ENCODE measurements at regions not wholly inside any gene's neighbourhood (a gene's known extent, or its start where the extent isn't known, plus 50 kb on each side); places are given as distances from the start of the nearest gene placed in this dataset.

DNA sequence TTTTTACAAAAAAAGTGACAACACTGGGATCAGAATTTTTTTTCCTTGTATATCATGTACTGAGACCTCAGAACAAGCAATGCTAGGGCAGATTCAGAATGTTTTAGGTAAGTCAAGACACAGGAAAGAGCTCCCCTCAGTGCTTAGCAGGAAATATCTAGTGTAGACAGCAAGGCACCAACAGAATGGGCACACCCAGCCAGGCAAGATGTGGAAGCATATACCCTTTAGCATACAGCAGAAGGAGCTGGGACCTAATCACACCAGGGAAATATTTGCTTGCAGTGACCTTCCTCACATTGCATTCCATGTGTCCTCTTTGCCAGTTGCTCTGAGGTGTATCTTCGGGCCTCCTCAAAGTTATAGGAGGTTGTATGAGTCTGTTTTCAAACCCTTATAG lies 497.6 kb upstream of the LRRN3 start:
- TF ChIP-seq, protein P1, sequence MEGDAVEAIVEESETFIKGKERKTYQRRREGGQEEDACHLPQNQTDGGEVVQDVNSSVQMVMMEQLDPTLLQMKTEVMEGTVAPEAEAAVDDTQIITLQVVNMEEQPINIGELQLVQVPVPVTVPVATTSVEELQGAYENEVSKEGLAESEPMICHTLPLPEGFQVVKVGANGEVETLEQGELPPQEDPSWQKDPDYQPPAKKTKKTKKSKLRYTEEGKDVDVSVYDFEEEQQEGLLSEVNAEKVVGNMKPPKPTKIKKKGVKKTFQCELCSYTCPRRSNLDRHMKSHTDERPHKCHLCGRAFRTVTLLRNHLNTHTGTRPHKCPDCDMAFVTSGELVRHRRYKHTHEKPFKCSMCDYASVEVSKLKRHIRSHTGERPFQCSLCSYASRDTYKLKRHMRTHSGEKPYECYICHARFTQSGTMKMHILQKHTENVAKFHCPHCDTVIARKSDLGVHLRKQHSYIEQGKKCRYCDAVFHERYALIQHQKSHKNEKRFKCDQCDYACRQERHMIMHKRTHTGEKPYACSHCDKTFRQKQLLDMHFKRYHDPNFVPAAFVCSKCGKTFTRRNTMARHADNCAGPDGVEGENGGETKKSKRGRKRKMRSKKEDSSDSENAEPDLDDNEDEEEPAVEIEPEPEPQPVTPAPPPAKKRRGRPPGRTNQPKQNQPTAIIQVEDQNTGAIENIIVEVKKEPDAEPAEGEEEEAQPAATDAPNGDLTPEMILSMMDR (IDR thresholded peaks at IDR 0.05), result no peak

DNA sequence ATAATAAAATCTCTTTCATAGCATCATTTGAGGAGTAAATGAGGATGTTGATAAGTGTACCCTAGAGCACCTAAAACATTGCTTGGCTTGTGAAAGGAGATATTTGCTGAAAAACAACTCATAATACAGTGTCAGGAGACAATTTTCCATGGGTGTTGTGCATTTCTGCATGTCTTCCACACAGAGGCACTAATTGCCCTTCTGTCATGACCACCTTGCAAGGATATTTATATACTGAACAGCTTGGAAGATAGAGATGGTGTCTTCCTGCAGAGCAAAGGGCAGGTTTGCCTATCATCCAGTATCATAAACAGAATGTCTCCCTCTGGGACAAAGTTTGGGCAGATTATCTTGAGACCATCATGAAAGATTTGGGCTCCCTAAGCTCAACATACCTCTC lies 495.2 kb upstream of the LRRN3 start:
- TF ChIP-seq, protein P1 (IDR thresholded peaks at IDR 0.05), result peak; percentile 16; the same call in 1 of the 2 replicates

DNA sequence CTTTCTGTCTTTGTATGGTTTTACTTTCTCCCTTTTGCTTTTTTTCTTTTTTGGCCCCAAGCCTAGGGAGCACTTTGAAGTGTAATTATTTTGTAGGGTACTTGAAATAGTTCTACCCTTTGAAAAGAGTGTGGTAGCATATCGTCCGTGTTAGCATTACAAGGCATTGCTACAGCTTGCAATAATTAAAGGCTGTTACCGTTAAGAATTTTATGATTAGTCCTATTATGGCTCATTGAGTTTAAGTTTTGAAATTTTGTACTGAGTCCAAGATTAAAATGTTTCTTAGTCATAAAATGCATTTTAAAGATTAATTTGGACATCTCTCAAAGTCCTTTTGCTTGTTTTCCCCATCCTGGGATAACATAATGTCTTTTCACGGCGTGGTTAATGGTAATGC lies 490.0 kb upstream of the LRRN3 start:
- TF ChIP-seq, protein P1 (IDR thresholded peaks at IDR 0.05), result no peak

DNA sequence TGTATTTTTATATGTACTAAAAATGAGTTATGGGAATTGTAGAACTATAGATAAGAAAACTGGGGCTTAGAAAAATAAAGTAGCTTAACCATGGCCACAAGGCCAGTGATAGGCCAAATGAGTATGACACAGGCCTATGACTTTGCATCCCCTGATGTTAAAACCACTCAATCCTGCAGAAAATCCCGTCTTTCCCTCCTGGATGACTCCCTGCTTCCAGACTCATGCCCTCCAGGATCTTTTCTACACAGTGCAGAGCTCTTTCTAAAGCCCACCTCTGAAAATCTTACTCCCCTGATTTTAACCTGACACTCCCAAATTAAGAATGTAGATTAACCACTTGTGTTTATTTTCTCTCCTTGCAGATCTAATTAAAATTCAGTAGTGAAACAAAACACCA lies 489.2 kb upstream of the LRRN3 start:
- TF ChIP-seq, protein P1 (IDR thresholded peaks at IDR 0.05), result no peak

DNA sequence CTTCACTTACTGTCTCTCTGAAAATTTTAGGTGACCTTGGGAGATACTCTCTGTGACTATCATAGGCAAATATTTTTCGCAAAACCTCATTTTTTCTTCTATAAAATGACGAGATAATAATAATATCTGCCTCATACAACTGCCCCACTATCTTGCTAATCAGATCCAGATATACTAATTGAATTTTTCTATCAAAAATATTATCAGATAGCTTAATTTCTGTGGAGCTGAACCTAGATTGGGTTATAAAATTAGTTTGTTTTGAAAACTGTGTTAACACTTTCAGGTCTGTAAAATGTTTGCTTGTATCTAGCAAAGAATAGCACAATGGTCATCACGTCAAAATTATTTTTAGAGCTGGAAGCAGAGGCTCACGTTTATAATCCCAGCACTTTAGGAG lies 486.7 kb upstream of the LRRN3 start:
- TF ChIP-seq, protein P1 (IDR thresholded peaks at IDR 0.05), result no peak

DNA sequence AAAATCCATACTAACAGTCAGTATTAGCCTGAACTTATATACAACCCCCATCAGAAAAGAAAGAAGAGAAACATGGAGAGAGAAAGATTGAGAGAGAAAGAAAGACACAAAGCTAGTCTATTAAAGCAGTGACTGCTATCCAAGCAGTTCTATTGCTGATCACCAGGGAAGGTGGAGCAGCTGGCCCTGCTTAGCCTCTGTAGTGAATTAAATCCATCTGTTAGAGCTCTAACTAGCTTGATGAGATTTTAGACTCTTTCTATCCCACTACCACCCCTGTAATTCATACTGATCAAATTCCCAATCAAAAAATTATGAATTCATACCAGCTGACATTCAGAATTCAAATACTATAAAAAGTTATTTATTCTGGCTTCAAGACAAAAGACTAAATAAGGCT lies 486.0 kb upstream of the LRRN3 start:
- TF ChIP-seq, protein P1 (IDR thresholded peaks at IDR 0.05), result no peak

DNA sequence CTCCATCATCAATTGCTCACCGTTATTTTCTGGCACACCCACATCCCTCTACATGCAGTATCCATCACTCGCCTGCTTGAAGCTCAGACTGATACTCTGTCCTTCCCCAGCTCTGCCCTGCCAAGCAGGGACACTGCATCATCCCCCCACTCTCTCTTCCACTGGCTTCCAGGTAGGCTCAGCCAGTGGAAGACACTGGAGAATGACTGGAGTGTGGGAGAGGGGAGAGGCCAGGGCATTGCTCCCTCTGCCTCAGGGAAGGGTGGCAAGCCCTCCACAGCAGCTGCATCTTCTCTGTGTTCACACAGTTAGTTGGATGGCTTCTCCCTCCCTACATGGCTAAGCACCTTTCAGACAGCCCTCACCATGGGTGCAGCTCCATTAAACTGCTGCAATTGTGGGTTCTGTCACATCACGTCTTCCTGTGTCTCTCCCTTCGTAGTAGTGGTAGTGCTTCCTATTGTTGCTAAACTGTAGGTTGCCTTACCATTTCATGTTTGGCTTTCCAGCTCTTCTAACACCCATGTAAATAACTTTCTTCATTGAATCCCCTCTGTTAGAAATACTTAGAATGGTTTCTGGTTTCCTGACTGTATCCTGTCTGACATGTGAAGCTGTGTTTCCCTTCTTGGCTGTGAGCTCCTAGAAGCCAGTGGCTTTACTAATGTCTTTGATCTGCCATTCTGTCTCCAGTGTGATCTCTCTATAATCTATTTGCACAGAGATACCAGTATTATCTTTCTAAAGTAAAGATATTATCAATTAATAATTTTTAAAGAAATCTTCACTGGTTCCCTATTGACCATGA lies 483.7 kb upstream of the LRRN3 start:
- TF ChIP-seq, protein P1 (IDR thresholded peaks at IDR 0.05), result no peak

All from LNCAP (cell line).